ENCODE measurements at regions not wholly inside any gene's neighbourhood (a gene's known extent, or its start where the extent isn't known, plus 50 kb on each side); places are given as distances from the start of the nearest gene placed in this dataset.

DNA sequence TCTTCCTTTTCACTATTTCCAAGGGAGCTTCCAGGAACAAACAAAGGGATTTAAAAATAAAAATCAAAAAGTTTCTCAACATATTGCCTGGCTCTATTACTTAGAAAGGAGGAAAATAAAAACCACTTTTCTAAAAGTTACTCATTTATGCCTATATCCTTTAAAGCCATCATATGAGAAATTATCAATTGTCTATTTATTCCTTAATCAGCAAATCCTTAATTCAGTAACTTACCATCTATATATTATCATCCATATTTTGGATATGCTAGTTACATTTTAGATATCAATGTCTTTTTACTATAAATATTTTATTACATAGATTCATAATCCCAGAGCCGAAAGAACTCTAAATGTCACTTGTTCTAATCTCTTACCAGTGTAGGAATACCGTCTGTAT is 481.5 kb upstream of the ANO5 start:
- TF ChIP-seq, protein P1, sequence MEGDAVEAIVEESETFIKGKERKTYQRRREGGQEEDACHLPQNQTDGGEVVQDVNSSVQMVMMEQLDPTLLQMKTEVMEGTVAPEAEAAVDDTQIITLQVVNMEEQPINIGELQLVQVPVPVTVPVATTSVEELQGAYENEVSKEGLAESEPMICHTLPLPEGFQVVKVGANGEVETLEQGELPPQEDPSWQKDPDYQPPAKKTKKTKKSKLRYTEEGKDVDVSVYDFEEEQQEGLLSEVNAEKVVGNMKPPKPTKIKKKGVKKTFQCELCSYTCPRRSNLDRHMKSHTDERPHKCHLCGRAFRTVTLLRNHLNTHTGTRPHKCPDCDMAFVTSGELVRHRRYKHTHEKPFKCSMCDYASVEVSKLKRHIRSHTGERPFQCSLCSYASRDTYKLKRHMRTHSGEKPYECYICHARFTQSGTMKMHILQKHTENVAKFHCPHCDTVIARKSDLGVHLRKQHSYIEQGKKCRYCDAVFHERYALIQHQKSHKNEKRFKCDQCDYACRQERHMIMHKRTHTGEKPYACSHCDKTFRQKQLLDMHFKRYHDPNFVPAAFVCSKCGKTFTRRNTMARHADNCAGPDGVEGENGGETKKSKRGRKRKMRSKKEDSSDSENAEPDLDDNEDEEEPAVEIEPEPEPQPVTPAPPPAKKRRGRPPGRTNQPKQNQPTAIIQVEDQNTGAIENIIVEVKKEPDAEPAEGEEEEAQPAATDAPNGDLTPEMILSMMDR (IDR thresholded peaks at IDR 0.05): no peak
- no peak for TF ChIP-seq EP300 (IDR thresholded peaks at IDR 0.05)
- TF ChIP-seq POLR2AphosphoS5 (IDR thresholded peaks at IDR 0.05): no peak

Measured in sigmoid colon (tissue), 4 donors.